ENCODE measurements at regions not wholly inside any gene's neighbourhood (a gene's known extent, or its start where the extent isn't known, plus 50 kb on each side); places are given as distances from the start of the nearest gene placed in this dataset.

GRCh38 chr10:43939389-43939938, 290.8 kb upstream of the ZNF32 start:
- ChIA-PET CTCF (no interaction called here), POLR2A (no interaction called here)
- Mint-ChIP-seq H3K4me3 (no peak overlapping the region), H3K9me3 (no peaks in the 10 kb centered on the region), H3K36me3 (ENCODE audit: low read depth) (no peaks in the 10 kb centered on the region), H3K27me3 (peaks cover 5% of the 10 kb centered on the region), H3K4me1 (no peaks in the 10 kb centered on the region), H3K27ac (no peak overlapping the region)
- intact Hi-C loops (cut with micrococcal nuclease): no loop called here
- no peak for TF ChIP-seq CTCF (IDR thresholded peaks at IDR 0.05)
- ATAC-seq (ENCODE audit: low read depth): no peak
- no peak for DNase-seq

DNA sequence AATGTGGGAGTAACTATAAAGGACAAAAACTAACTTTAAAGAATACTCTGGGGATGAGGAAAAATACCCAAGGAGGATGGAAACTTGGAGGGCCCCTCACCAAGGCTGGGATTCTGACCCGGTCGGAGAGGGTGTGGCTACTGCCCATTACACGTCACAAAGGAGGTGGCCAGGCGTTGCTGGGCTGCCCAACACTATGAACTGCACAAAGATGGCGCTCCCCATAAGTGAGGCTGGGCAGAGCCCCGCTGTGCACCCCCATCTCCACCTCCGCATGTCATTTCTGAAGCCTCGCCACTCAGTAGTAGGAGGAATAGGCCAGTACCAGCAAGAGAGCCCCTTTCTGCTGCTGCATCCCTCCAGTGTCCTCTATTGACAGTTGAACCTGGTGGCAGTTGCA, 290.1 kb upstream of the ZNF32 start:
- no peak for TF ChIP-seq CTCF (IDR thresholded peaks at IDR 0.05)
- CTCF ChIA-PET: no interaction called here
- H3K4me3 Mint-ChIP-seq: no peak overlapping the region
- H3K27me3 Mint-ChIP-seq: peaks cover 5% of the 10 kb centered on the region
- POLR2A ChIA-PET: no interaction called here
- H3K9me3 Mint-ChIP-seq: peaks cover 3% of the 10 kb centered on the region
- H3K4me1 Mint-ChIP-seq: no peaks in the 10 kb centered on the region
- H3K27ac Mint-ChIP-seq: no peak overlapping the region
- no peak for DNase-seq
- no peaks in the 10 kb centered on the region for H3K36me3 Mint-ChIP-seq (ENCODE audit: low read depth)
- ATAC-seq (ENCODE audit: low read depth): no peak
- intact Hi-C loops (cut with micrococcal nuclease): no loop called here

GRCh38 chr10:43931308-43931930, 282.7 kb upstream of the ZNF32 start:
- CTCF ChIA-PET: interaction anchor here (0.7 kb wide), 1 partner anchor 1753 kb away, joined by 3 read pairs; no protein-coding TSS in a partner anchor
- peaks cover 8% of the 10 kb centered on the region for H3K9me3 Mint-ChIP-seq
- TF ChIP-seq CTCF (IDR thresholded peaks at IDR 0.05): no peak
- POLR2A ChIA-PET: no interaction called here
- DNase-seq: no peak
- peaks cover 7% of the 10 kb centered on the region for H3K27me3 Mint-ChIP-seq
- intact Hi-C loops (cut with micrococcal nuclease): no loop called here
- no peaks in the 10 kb centered on the region for H3K36me3 Mint-ChIP-seq (ENCODE audit: low read depth)
- no peak overlapping the region for H3K4me3 Mint-ChIP-seq
- no peak overlapping the region for H3K27ac Mint-ChIP-seq
- ATAC-seq (ENCODE audit: low read depth): no peak
- H3K4me1 Mint-ChIP-seq: no peaks in the 10 kb centered on the region

- intact Hi-C loops (cut with micrococcal nuclease): no loop called here
- no peak for DNase-seq
- no peak for ATAC-seq (ENCODE audit: low read depth)
- H3K27ac Mint-ChIP-seq: no peak overlapping the region
- H3K27me3 Mint-ChIP-seq: peaks cover 7% of the 10 kb centered on the region
- POLR2A ChIA-PET: no interaction called here
- H3K9me3 Mint-ChIP-seq: peaks cover 8% of the 10 kb centered on the region
- H3K36me3 Mint-ChIP-seq (ENCODE audit: low read depth): no peaks in the 10 kb centered on the region
- TF ChIP-seq CTCF (IDR thresholded peaks at IDR 0.05): no peak
- H3K4me1 Mint-ChIP-seq: no peaks in the 10 kb centered on the region
- H3K4me3 Mint-ChIP-seq: no peak overlapping the region
- CTCF ChIA-PET: no interaction called here
Measured at GRCh38 chr10:43930777-43931176, 282.1 kb upstream of the ZNF32 start.

- H3K4me1 Mint-ChIP-seq: no peaks in the 10 kb centered on the region
- H3K36me3 Mint-ChIP-seq (ENCODE audit: low read depth): no peaks in the 10 kb centered on the region
- no peak overlapping the region for H3K4me3 Mint-ChIP-seq
- H3K27me3 Mint-ChIP-seq: peaks cover 7% of the 10 kb centered on the region
- ChIA-PET CTCF (no interaction called here), POLR2A (no interaction called here)
- no peak overlapping the region for H3K27ac Mint-ChIP-seq
- no peak for ATAC-seq (ENCODE audit: low read depth)
- TF ChIP-seq CTCF (IDR thresholded peaks at IDR 0.05): no peak
- intact Hi-C loops (cut with micrococcal nuclease): no loop called here
- H3K9me3 Mint-ChIP-seq: peaks cover 8% of the 10 kb centered on the region
- no peak for DNase-seq
Measured at GRCh38 chr10:43930243-43930642, 281.6 kb upstream of the ZNF32 start.
